GM18519 (cell line): ENCODE measurements at regions not wholly inside any gene's neighbourhood (a gene's known extent, or its start where the extent isn't known, plus 50 kb on each side); places are given as distances from the start of the nearest gene placed in this dataset.

ENCODE experiments used
- ATAC-seq: cut with Tn5 transposase; IDR thresholded peaks from one replicate; pipeline ENCODE4 v1.9.1; 2021; ENCODE audit warnings: mild to moderate bottlenecking, moderate library complexity; ENCODE audit not compliant: unreplicated experiment, low FRiP score

GRCh38 chr16:51458356-51459140 lies 307.5 kb upstream of the SALL1 start:
- no peak for ATAC-seq

- ATAC-seq, result no peak
Observed at GRCh38 chr16:51457775-51458174, 306.7 kb upstream of the SALL1 start.

DNA sequence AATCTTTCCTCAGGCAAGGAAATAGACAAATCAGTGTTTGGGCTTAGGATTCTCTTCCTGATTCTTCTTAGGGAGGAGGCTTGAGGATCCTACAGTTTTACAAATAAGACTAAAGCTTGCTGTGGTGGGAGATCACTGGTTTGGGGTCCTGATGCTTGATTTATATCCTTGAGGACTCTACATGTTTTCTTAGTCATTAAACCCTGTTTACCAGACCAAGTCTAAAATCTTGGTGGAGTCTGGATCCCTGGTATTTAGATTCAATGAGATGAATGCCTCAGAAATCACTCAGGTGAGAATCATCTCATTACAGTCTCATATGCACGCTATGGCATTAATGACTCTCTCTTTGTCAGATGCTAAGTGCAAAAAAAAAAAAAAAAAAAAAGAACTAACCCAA lies 304.3 kb upstream of the SALL1 start:
- no peak for ATAC-seq

- no peak for ATAC-seq
Observed at GRCh38 chr16:51453251-51453650, 302.2 kb upstream of the SALL1 start.

DNA sequence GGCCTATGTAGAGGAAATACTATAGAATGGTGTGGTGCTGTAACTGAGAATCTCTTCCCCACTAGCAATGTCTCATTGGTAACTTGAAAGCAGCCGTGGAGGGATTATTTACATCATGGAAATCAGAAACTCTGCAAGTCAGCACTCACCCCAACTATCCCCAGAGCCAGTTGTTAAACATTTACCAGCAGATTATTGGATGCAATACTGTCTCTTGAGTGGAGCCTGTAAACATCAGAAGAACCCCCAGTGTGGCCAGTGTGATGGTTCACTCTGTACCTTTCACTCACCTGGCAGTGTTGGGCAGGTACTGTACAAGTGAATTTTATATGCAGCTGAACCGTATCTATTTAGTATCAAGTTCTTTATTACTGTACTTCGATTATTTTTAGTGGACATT lies 299.8 kb upstream of the SALL1 start:
- no peak for ATAC-seq

DNA sequence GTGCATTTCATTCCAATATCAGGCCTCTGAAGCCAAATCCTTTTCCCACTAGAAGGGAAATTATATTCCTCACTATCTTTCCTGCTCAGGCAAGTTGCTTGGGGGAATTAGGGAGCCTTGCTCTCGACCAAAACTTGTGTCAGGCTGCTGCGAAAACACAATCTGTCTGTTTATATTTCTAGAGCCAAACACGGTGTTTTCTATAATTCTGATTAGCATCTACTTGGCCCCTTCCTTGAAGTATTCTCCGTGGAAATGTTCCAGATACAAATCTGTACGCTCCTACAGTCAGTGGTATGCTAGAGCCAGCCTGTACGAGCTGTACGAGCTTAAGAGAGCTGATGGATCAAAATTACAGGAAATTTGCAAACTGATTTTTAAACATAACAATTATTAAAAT lies 299.3 kb upstream of the SALL1 start:
- no peak for ATAC-seq

GRCh38 chr16:51449441-51449840 lies 298.4 kb upstream of the SALL1 start:
- ATAC-seq, result no peak

DNA sequence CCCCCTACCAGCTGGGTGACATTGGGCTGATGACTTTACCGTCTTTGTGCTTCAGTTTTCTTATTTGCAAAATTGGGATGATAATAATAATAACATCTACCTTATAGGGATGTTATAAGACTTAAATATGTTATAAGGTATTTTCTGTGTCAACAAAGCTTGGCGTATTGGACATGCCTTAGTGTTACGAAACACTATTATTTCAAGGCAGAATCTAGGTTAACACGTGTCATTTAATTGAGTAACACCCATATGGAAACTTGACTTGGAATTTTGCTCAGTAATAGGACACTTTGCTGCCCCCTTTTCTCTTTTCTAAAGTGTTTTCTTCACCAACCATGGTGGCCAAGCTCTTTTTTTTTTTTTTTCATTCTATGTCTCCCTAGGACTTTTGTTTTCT lies 294.2 kb upstream of the SALL1 start:
- ATAC-seq, result no peak

DNA sequence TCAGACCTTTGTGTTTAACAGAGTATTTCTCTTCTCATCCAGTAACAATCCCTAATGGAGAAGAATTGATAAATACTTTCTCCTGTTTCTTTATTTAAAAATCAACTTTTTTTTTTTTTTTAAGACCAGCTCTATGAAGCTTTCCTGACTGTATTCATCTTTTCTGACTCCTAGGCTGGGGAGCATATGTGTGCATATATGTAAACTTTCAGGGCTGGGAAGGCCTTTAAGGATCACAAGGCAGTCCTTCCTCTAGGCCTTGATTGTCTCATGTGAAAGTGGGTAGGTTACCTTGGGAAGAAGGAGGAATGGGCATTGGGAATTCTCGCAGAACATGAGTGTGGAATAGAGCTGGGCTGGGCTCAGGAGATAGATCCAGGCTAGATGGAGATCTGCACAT lies 292.9 kb upstream of the SALL1 start:
- ATAC-seq, result no peak

DNA sequence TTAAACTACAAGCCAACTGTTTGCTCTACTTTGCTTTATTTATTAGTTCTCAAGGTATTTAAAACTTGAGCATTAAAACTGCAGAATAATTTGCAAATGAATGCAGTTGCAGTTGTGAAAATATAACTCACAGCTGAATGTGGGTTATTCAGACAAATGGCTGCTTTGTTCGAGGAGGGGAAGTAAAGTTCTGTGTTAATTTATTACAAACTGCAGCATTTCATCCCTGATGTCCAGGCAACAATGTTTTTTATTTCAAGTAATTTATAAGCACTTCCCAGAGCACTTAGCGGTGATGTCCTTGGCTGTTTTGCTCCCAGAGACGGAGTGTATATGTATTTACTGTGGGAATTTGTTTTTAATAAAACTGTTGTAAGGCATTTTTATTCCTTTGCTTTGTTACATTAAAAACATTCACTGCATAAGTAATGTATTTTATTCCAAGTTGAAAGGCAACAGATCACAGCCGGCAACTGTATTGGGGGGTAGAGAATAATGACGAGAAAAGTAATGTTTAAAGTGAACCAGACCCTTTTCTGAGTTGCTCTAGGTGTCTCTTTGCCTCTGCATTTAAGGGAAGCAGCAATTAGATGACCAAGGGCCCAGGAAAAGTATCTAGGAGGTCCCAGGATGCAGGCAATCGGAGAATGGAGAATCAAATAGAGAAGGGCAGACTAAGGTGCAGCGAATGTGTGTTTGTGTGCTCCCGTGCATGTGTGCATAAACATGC lies 291.2 kb upstream of the SALL1 start:
- ATAC-seq, result no peak

GRCh38 chr16:51440131-51440889 lies 289.2 kb upstream of the SALL1 start:
- no peak for ATAC-seq

GRCh38 chr16:51439271-51439670 lies 288.2 kb upstream of the SALL1 start:
- ATAC-seq, result no peak

- no peak for ATAC-seq
Observed at GRCh38 chr16:51436742-51437141, 285.7 kb upstream of the SALL1 start.

- no peak for ATAC-seq
Observed at GRCh38 chr16:51434567-51435198, 283.6 kb upstream of the SALL1 start.

DNA sequence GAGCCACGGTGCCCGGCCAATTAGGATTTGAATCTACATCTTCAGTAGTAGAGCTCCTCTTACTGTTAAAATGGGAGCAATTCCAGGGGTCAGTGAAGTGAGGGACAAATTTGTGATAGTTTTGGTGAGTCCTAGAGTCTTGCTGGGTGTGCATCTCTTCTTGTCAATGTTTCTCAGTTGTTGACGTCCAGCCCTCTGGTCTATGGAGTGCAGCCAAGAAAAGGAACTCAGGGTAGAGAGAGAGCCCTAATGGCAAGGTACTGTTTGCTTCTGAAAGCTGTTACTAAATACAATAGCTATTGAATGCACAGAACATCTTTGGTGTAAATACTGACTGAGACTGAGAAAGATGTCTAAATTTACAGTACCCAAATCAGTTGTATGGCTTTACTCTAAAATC lies 282.5 kb upstream of the SALL1 start:
- ATAC-seq, result no peak

- no peak for ATAC-seq
Observed at GRCh38 chr16:51431517-51432241, 280.6 kb upstream of the SALL1 start.

DNA sequence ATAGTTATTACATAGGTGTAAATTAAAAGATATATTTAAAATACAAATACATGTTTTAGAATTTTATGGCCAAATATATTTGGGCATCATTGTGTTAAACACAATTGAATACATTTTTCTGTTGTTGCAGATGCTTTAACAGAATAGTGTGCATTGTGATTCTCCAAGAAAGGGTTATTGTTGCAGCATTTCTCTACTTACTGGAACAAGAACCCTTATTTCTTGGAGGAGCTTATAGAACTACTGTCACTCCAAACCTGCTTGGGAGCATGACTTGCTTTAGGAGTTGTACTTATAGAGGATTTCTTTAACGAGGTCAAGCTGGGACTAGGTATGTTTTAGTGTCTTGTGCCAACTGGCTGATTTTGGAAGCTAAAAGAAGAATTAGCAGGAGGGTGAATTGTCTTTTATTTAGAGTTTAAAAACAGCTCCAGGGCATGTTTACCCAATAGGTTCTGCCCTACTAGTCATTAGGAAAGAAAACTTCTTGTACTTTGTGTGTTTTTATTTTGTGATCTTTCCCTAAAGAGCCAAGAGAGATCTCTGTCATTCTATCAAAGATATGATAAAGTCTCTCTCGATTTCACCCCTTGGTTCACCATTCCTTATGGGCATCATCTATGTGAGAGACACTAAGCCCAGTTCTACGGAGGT lies 279.8 kb upstream of the SALL1 start:
- ATAC-seq, result no peak

GRCh38 chr16:51429041-51429440 lies 278.0 kb upstream of the SALL1 start:
- no peak for ATAC-seq

GRCh38 chr16:51427085-51427484 lies 276.0 kb upstream of the SALL1 start:
- ATAC-seq, result no peak

- ATAC-seq, result no peak
Observed at GRCh38 chr16:51426276-51426675, 275.2 kb upstream of the SALL1 start.
